HG02885 (cell line): ENCODE measurements at regions not wholly inside any gene's neighbourhood (a gene's known extent, or its start where the extent isn't known, plus 50 kb on each side); places are given as distances from the start of the nearest gene placed in this dataset.

Experiments used
- ATAC-seq: cut with Tn5 transposase; IDR thresholded peaks from one replicate; pipeline ENCODE4 v1.9.1; 2021; ENCODE audit warnings: mild to moderate bottlenecking; ENCODE audit not compliant: unreplicated experiment, poor library complexity

- ATAC-seq: no peak
These were observed 1076.3 kb upstream of the TENM3 start for GRCh38 chr4:181166742-181167399.

GRCh38 chr4:181168011-181168805 is 1075.0 kb upstream of the TENM3 start:
- no peak for ATAC-seq

- ATAC-seq: no peak
These were observed 1070.2 kb upstream of the TENM3 start for GRCh38 chr4:181173046-181173445.

GRCh38 chr4:181176306-181176705 is 1066.9 kb upstream of the TENM3 start:
- no peak for ATAC-seq

GRCh38 chr4:181181331-181181730 is 1061.9 kb upstream of the TENM3 start:
- no peak for ATAC-seq

GRCh38 chr4:181189751-181190150 is 1053.5 kb upstream of the TENM3 start:
- no peak for ATAC-seq

GRCh38 chr4:181193131-181193930 is 1049.9 kb upstream of the TENM3 start:
- ATAC-seq: no peak

GRCh38 chr4:181194096-181194495 is 1049.1 kb upstream of the TENM3 start:
- ATAC-seq: no peak

- no peak for ATAC-seq
These were observed 1043.1 kb upstream of the TENM3 start for GRCh38 chr4:181200076-181200475.

GRCh38 chr4:181202240-181202639 is 1041.0 kb upstream of the TENM3 start:
- ATAC-seq: no peak

GRCh38 chr4:181204109-181204508 is 1039.1 kb upstream of the TENM3 start:
- no peak for ATAC-seq

- no peak for ATAC-seq
These were observed 1029.7 kb upstream of the TENM3 start for GRCh38 chr4:181213551-181213950.

- no peak for ATAC-seq
These were observed 1026.7 kb upstream of the TENM3 start for GRCh38 chr4:181216501-181216900.

GRCh38 chr4:181219783-181220416 is 1023.3 kb upstream of the TENM3 start:
- no peak for ATAC-seq

- no peak for ATAC-seq
These were observed 1018.4 kb upstream of the TENM3 start for GRCh38 chr4:181224852-181225251.

GRCh38 chr4:181225616-181226261 is 1017.5 kb upstream of the TENM3 start:
- no peak for ATAC-seq

- no peak for ATAC-seq
These were observed 1008.1 kb upstream of the TENM3 start for GRCh38 chr4:181234951-181235680.

GRCh38 chr4:181245326-181245725 is 997.9 kb upstream of the TENM3 start:
- no peak for ATAC-seq

- ATAC-seq: no peak
These were observed 994.2 kb upstream of the TENM3 start for GRCh38 chr4:181249031-181249430.
